NCI-H1092 (cell line): ENCODE measurements at regions not wholly inside any gene's neighbourhood (a gene's known extent, or its start where the extent isn't known, plus 50 kb on each side); places are given as distances from the start of the nearest gene placed in this dataset.

Experiments
- DNase-seq: peaks from one replicate; lab custom pipeline; 2025; lab: John Stamatoyannopoulos, UW

- peak; percentile 22 for DNase-seq
Measured at GRCh38 chr7:69147631-69148030, 450.6 kb upstream of the AUTS2 start.

- DNase-seq, result no peak
Measured at GRCh38 chr7:69149804-69150782, 448.2 kb upstream of the AUTS2 start.

GRCh38 chr7:69162326-69162725, 435.9 kb upstream of the AUTS2 start:
- no peak for DNase-seq

GRCh38 chr7:69162931-69163670, 435.2 kb upstream of the AUTS2 start:
- DNase-seq, result no peak

- peak; percentile 88 for DNase-seq
Measured at GRCh38 chr7:69166979-69167516, 431.2 kb upstream of the AUTS2 start.

- no peak for DNase-seq
Measured at GRCh38 chr7:69169386-69169785, 428.9 kb upstream of the AUTS2 start.

- no peak for DNase-seq
Measured at GRCh38 chr7:69172357-69173077, 425.8 kb upstream of the AUTS2 start.

- DNase-seq, result no peak
Measured at GRCh38 chr7:69173341-69173740, 424.9 kb upstream of the AUTS2 start.

GRCh38 chr7:69173846-69174245, 424.4 kb upstream of the AUTS2 start:
- no peak for DNase-seq

- no peak for DNase-seq
Measured at GRCh38 chr7:69176841-69177240, 421.4 kb upstream of the AUTS2 start.

GRCh38 chr7:69177461-69177861, 420.8 kb upstream of the AUTS2 start:
- DNase-seq, result no peak

- DNase-seq, result no peak
Measured at GRCh38 chr7:69177941-69178494, 420.3 kb upstream of the AUTS2 start.

GRCh38 chr7:69180662-69181061, 417.6 kb upstream of the AUTS2 start:
- no peak for DNase-seq

- no peak for DNase-seq
Measured at GRCh38 chr7:69182596-69183467, 415.4 kb upstream of the AUTS2 start.

- DNase-seq, result no peak
Measured at GRCh38 chr7:69184339-69184738, 413.9 kb upstream of the AUTS2 start.

- no peak for DNase-seq
Measured at GRCh38 chr7:69185170-69185569, 413.1 kb upstream of the AUTS2 start.

GRCh38 chr7:69186974-69187373, 411.3 kb upstream of the AUTS2 start:
- no peak for DNase-seq

- DNase-seq, result no peak
Measured at GRCh38 chr7:69187824-69188333, 410.4 kb upstream of the AUTS2 start.

GRCh38 chr7:69189406-69189805, 408.9 kb upstream of the AUTS2 start:
- no peak for DNase-seq

- DNase-seq, result no peak
Measured at GRCh38 chr7:69190025-69190424, 408.2 kb upstream of the AUTS2 start.

- no peak for DNase-seq
Measured at GRCh38 chr7:69190763-69191162, 407.5 kb upstream of the AUTS2 start.
